SHP77 treated with DMSO at 0.1 percent for 48 hours (cell line): ENCODE measurements at regions not wholly inside any gene's neighbourhood (a gene's known extent, or its start where the extent isn't known, plus 50 kb on each side); places are given as distances from the start of the nearest gene placed in this dataset.

ENCODE experiments used
- DNase-seq: peaks from one replicate; lab custom pipeline; 2025; lab: John Stamatoyannopoulos, UW

GRCh38 chrX:131778269-131779218 lies 234.7 kb downstream of the OR13H1 start:
- DNase-seq = no peak

DNA sequence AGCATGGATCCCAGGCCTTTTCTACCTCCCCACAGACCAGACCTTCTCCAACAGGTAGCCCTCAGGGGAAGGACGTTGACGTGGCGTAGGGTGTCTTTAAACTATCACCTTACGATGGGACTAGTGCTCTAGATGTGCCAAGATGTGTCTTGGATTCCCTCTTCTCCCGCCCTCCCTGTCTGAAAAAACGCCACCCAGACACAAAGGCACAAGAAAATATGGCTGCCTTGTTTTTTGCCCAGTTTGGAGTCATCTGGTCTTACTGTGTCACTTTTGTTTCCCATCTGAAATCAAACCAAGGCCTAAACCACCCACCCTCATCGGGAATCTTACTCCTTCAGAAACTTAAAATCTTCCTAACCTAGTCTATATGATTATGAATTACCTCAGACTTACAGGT lies 235.4 kb downstream of the OR13H1 start:
- no peak for DNase-seq

GRCh38 chrX:131779741-131780140 lies 235.9 kb downstream of the OR13H1 start:
- DNase-seq = no peak

- DNase-seq = no peak
Observed at GRCh38 chrX:131782646-131783045, 238.8 kb downstream of the OR13H1 start.

DNA sequence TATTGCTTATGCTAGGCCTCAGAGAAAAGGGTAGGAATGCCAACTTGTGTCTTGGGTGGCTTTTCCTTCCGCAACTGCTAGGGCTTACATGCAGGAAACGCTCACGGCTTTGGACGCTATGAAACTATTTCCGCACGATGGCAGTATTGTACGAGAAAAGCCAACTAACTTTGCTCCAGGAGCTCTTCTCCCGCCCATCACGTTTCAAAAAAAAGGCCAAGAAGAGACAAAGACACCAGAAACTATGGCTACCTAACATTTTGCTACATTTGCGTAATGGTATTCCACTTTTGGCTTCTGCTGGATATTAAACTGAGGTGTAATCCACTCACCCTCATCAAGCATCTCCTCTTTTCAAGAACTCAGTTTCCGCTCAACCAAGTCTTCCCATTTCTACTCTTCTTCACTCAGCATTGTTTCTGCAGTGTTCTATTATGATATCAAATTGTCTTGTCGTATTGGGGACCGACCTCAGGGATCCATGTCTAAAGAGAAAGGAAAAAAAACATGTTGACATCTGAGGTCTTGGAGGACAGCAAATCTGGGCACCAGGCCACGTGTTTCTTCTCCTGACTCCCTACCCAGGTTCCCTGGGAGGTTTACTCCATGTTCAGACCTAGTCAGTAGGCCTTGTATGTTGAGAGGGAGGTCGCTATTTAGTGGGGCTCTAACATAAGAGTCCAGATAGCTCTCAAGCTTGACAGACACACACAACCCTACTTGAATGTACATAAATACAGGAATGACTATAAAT lies 239.4 kb upstream of the STK26 start:
- no peak for DNase-seq

DNA sequence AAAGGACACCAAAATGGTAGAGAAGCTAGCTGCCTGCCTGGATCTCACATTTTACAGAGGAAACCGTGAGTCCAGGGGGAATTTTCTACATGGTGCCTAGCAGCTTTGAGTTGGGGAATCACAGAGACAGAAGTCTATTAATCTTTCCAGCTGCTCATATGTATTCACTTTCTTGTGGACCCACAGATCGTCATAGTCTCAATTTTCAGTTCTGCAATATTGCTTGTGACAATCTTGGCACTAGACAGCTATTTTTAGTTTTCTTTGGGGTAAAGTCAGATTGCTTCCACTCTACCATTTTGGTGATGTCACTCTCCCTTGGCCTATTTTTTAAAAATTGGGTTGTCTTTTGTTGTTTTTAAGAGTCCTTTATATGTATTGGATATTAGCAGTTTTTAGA lies 233.4 kb upstream of the STK26 start:
- DNase-seq = no peak

DNA sequence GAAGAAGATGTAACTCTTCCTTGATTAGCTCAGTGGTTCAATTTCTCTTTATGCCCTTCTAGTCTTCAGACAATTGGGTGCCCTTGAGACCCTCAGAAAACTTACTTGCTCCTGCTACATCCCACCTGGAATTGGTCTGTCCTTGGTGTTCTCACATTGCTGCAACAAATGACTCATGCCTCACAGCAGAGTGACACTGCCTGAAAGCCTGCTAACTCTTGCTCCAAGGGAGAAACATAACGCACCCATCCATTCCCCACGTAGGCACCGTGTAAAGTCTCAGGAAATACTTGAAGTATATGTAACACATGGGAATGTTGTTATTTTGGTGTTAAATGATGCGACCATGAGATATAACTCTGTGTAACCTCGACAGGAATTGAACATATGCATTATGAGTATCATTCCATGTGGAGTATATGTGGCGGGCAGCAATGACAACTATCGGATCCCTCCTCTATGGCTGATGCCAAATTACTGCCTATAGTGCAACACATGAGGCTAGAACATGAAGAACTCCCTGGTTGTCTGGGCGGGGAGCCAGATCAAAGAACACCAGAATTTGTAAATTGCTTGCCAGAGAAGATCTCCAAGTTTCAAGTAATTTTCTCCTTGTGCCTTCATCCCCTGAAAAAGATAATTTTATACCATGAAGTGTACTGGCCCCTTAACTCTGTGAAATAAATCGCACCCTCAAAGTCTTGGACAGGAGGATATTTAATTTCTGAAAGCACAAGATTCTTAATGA lies 231.3 kb upstream of the STK26 start:
- DNase-seq = no peak

DNA sequence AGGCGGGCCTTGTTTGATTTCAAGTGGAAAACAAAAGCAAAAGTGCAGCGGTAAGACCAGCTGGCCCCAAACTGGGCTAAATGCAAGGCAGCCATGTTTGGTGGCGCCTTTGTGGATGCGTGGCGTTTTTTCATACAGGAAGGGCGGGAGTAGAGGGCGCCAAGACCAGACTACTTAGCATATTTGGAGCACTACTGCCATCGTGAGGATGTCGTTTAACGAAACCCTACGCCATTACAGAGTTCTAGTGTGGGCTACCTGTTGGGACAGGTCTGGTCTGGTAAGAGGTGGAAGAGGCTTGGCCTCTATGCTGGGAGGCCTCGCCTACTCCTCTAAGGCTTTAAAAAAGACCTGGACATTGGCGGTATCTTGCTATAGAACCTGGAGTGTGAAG lies 230.7 kb upstream of the STK26 start:
- no peak for DNase-seq

- no peak for DNase-seq
Observed at GRCh38 chrX:131792789-131793462, 230.2 kb upstream of the STK26 start.

- DNase-seq = no peak
Observed at GRCh38 chrX:131795442-131796229, 227.5 kb upstream of the STK26 start.

GRCh38 chrX:131801066-131801465 lies 222.0 kb upstream of the STK26 start:
- DNase-seq = no peak

DNA sequence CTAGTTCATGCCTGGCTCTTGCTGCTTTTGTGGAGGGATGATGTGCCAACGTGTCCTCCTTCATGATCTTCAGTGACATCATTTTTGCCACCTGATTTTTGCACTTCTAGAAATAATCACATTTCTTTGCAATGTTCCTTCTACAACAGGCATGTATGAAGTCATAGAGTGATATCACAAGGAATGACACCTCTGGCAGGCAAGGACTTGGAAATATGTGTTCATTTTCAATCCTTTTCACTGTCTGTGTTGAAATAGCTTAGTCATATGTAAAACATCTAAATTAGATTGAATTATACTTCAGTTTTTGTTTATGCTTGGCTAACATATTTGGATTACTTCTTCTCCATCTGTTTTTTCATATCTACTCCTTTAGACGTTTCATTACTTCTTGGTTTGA lies 221.2 kb upstream of the STK26 start:
- DNase-seq = no peak

DNA sequence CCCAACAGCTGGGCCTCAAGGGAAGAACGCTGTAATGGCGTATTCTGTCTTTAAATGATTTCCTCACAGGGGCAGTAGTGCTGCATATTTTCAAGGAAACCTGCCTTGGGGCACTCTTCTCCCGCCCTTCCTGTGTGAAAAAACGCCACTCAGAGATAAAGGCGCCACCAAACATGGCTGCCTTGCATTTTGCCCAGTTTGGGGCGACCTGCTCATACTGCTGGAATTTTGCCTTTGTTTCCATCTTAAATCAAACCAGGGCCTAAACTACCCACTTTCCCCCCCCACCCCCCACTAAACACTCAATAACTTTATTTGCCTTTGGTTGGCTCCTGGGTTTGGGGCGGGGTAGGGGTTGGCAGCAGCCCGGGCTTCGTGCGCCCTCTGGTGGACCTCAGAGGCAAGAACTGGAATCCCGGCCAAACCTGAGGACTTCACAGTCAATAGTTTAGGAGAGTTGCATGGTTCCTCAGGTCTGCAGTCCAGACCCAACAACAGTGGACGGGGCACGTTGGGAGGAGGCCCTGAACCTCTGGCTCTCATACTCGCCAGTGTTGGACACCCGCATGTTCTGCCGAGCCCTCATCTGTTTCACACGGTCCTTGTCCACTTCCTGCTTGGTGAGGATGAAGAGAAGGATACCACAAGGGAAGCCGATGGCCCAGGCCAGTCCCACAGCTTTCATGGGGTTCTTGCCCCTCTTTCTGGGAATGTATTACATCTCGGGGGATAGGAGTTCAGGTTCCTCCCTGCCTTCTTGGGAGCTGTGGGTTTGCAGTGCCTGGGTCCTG lies 220.1 kb upstream of the STK26 start:
- no peak for DNase-seq

DNA sequence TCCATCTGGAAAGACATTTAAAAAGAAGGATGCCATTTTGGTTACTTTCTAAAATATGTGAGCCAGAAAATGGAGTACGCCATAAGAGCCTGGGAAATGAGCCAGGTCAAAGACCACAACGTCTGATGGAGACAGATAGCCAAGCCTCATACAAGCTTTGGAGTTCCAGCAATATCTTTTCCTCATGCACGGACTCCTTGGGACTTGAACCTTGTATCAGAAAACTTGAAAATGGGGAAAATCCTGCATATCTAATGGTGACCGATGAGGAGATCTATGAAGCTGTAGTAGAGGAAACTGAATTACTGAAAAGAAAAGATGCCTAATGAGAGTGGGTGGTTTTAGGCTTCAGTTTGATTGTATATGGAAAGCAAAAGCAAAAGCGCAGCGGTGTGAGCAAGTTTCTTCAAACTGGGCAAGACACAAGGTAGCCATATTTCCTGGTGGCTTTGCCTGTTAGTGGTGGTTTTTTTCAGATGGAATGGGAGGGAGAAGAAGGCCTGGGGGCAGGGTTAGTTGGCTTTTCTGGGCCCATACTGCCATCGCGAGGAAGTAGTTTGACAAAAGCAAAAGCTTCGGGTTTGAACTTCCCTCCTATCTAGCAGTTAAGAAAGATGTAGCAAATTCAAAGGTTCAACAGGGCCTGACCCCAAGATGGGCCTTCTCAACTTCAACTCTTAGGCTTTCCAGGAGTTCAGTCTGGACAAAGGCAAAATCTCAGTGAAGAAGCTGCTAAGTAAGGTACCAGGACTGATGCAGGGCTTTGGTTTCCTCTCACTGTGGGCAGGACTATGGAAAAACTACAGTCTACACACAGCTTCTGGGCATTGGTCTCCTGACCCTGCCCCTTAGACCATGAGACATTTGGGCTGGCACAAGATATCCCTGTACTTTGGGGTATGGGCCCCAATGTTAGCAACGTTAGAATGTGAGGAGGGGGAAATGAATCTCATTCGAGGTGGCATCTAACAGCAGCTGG lies 210.0 kb upstream of the STK26 start:
- no peak for DNase-seq

- DNase-seq = no peak
Observed at GRCh38 chrX:131816551-131817136, 206.5 kb upstream of the STK26 start.

GRCh38 chrX:131818297-131818936 lies 204.7 kb upstream of the STK26 start:
- no peak for DNase-seq

GRCh38 chrX:131821945-131822622 lies 201.0 kb upstream of the STK26 start:
- no peak for DNase-seq

GRCh38 chrX:131826572-131826971 lies 196.5 kb upstream of the STK26 start:
- DNase-seq = no peak
